ENCODE measurements at regions not wholly inside any gene's neighbourhood (a gene's known extent, or its start where the extent isn't known, plus 50 kb on each side); places are given as distances from the start of the nearest gene placed in this dataset.

DNA sequence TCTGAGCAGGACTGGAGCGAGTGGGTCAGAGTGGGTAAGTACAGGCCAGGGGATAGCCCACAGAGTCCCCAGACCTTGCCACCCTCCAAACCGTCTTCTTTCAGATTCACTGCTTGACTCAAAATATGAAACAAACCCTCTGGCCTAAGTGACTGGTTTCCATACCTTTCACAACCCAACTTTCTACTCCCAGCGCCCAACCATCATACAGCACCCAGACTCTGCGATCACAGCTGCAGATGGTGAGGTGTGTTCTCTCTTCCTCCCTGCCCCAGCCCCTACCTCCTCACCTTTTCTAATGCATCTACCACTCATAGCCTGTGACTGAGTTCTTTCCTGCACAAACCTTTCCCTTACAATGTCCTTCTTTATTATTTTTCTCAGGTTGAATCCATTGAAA, 92.0 kb upstream of the CELF2 start:
- in situ Hi-C loops (cut with MboI; ENCODE audit: low pct_unique_long_range_greater_than_20kb, low sequenced_read_pairs, unreplicated experiment), result no loop called here

DNA sequence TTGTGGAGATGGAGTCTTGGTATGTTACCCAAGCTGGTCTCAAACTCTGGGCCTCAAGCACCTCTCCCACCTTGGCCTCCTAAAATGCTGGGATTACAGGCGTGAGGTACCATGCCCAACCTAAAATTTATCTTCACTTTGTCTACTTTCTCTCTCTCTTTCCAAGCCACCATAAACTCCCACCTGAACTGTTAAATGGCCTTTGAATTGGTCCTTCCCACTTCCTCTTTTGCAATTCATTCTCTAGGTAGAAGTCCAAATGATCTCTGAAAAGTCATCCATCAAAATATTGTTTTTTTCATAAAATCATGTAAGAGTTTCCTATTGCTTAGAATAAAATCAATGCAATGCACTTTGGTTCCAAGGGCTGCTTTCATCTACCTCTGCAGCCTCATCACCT, 90.1 kb upstream of the CELF2 start:
- TF ChIP-seq CTCF (IDR thresholded peaks at IDR 0.05; ENCODE audit: extremely low read depth, insufficient read depth, missing control alignments), result no peak
- in situ Hi-C loops (cut with MboI; ENCODE audit: low pct_unique_long_range_greater_than_20kb, low sequenced_read_pairs, unreplicated experiment), result no loop called here

More for the DNA sequence above, 92.0 kb upstream of the CELF2 start:
- DNase-seq (ENCODE audit: low spot score), result no peak
- TF ChIP-seq CTCF (IDR thresholded peaks at IDR 0.05; ENCODE audit: extremely low read depth, insufficient read depth, missing control alignments), result no peak

GRCh38 chr10:10930979-10931743, 86.5 kb upstream of the CELF2 start:
- no peak for TF ChIP-seq CTCF (IDR thresholded peaks at IDR 0.05; ENCODE audit: extremely low read depth, insufficient read depth, missing control alignments)
- no peak for DNase-seq (ENCODE audit: low spot score)
- in situ Hi-C loops (cut with MboI; ENCODE audit: low pct_unique_long_range_greater_than_20kb, low sequenced_read_pairs, unreplicated experiment), result no loop called here

More for the DNA sequence above, 90.1 kb upstream of the CELF2 start:
- no peak for DNase-seq (ENCODE audit: low spot score)

DNA sequence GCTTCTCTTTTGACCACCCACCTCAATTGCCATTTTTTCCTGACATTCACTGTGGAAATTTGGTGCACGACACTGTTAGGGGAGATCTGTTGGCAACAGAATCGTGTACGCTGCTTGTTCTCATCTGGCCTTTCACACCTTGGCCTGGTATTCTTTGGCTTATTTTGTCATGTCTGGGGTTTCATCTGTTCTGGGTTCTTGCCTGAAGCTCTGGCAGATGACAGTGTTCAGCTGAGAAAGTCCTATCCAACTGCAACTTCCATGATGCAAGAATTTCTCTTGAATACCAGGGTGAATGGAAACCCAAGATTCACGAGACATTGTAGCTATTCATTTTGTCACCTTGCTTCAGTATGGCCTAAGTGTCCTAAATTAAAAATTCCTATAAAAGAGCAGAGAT, 82.6 kb upstream of the CELF2 start:
- no peak for DNase-seq (ENCODE audit: low spot score)
- TF ChIP-seq CTCF (IDR thresholded peaks at IDR 0.05; ENCODE audit: extremely low read depth, insufficient read depth, missing control alignments), result no peak
- in situ Hi-C loops (cut with MboI; ENCODE audit: low pct_unique_long_range_greater_than_20kb, low sequenced_read_pairs, unreplicated experiment), result no loop called here

DNA sequence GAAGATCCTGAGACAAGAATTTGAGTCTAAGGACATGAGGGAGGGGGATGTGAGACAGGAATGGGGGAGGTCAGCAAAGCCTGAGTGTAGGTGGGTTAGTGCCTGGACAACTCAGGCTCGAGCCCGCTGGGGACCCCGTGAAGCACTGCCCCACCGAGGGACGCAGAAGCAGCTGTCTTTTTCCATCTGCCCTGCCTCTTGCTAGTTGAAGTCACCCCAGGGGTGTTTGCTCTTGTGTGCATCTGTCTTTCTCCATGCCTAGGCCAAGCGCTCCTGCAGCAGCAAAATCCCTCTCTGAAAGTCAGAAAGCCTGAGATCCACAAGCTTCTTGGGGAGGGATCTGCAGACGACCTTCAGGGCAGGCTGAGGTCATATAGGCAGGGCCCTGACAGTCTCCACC, 79.0 kb upstream of the CELF2 start:
- in situ Hi-C loops (cut with MboI; ENCODE audit: low pct_unique_long_range_greater_than_20kb, low sequenced_read_pairs, unreplicated experiment), result no loop called here
- TF ChIP-seq CTCF (IDR thresholded peaks at IDR 0.05; ENCODE audit: extremely low read depth, insufficient read depth, missing control alignments), result no peak
- DNase-seq (ENCODE audit: low spot score), result no peak

- in situ Hi-C loops (cut with MboI; ENCODE audit: low pct_unique_long_range_greater_than_20kb, low sequenced_read_pairs, unreplicated experiment), result no loop called here
- DNase-seq (ENCODE audit: low spot score), result no peak
- TF ChIP-seq CTCF (IDR thresholded peaks at IDR 0.05; ENCODE audit: extremely low read depth, insufficient read depth, missing control alignments), result no peak
These were observed 76.4 kb upstream of the CELF2 start for GRCh38 chr10:10941127-10941730.

Data from GM13977 (cell line).